Loucy (cell line): ENCODE measurements at regions not wholly inside any gene's neighbourhood (a gene's known extent, or its start where the extent isn't known, plus 50 kb on each side); places are given as distances from the start of the nearest gene placed in this dataset.
"Not testable (repeated sequence)": the region's sequence is repeated elsewhere in the genome, so short reads cannot be mapped to it uniquely, and the experiment has no call there.

ENCODE experiments used
- H2AFZ ChIP-seq: fragments of 200-600 bp; sonication (generic); 2 replicates; pipeline ENCODE4 v1.6.0; 2016; ENCODE audit warnings: antibody characterized with exemption, mild to moderate bottlenecking, low read length, moderate library complexity
- H3F3A ChIP-seq: fragments of 200-600 bp; 2 replicates; pipeline ENCODE4 v1.6.0; 2016; ENCODE audit warnings: antibody characterized with exemption, low read depth, mild to moderate bottlenecking
- H3K27me3 ChIP-seq: fragments of 200-600 bp; sonication (generic); 2 replicates; pipeline ENCODE4 v1.6.1; 2014; ENCODE audit warnings: low read length, mild to moderate bottlenecking; ENCODE audit not compliant: insufficient read depth, poor library complexity, severe bottlenecking
- H3K36me3 ChIP-seq: fragments of 200-600 bp; sonication (generic); 2 replicates; pipeline ENCODE4 v1.6.1; 2016; ENCODE audit warnings: low read length; ENCODE audit not compliant: insufficient read depth
- H3K4me1 ChIP-seq: fragments of 200-600 bp; sonication (generic); 2 replicates; pipeline ENCODE4 v1.5.1; 2014; ENCODE audit warnings: low read length, mild to moderate bottlenecking; ENCODE audit not compliant: insufficient read depth, poor library complexity, severe bottlenecking
- H3K4me2 ChIP-seq: fragments of 200-600 bp; sonication (generic); 2 replicates; pipeline ENCODE4 v1.6.0; 2014; ENCODE audit warnings: antibody characterized with exemption, low read length, low read depth, mild to moderate bottlenecking; ENCODE audit not compliant: poor library complexity, severe bottlenecking
- H3K4me3 ChIP-seq: fragments of 200-600 bp; sonication (generic); 2 replicates; pipeline ENCODE4 v1.5.1; 2014; ENCODE audit warnings: low read length, mild to moderate bottlenecking, mixed read lengths; ENCODE audit not compliant: poor library complexity, severe bottlenecking
- H3K79me2 ChIP-seq: fragments of 200-600 bp; sonication (generic); 2 replicates; pipeline ENCODE4 v1.6.1; 2014; ENCODE audit warnings: low read length; ENCODE audit not compliant: insufficient read depth
- H3K9ac ChIP-seq: fragments of 200-600 bp; sonication (generic); 2 replicates; pipeline ENCODE4 v1.6.0; 2014; ENCODE audit warnings: mild to moderate bottlenecking, low read depth, low read length, moderate library complexity; ENCODE audit not compliant: poor library complexity, severe bottlenecking
- H3K9me2 ChIP-seq: fragments of 200-600 bp; sonication (generic); replicated peaks from 2 replicates; pipeline ENCODE4 v1.6.1; 2016; ENCODE audit warnings: low read depth, low read length, mixed read lengths
- H3K9me3 ChIP-seq: fragments of 200-600 bp; sonication (generic); 2 replicates; pipeline ENCODE4 v1.6.1; 2014; ENCODE audit warnings: mild to moderate bottlenecking, antibody characterized with exemption, low read length, low read depth; ENCODE audit not compliant: insufficient read depth
- H4K20me1 ChIP-seq: fragments of 200-600 bp; sonication (generic); 2 replicates; pipeline ENCODE4 v1.6.0; 2014; ENCODE audit warnings: antibody characterized with exemption, low read length, mild to moderate bottlenecking; ENCODE audit not compliant: insufficient read depth, poor library complexity, severe bottlenecking
- EZH2phosphoT487 ChIP-seq: fragments of 200-600 bp; IDR thresholded peaks from 2 replicates; pipeline ENCODE4 v1.6.1; 2018; ENCODE audit warnings: antibody characterized with exemption, mild to moderate bottlenecking, moderate library complexity, borderline replicate concordance
- TF ChIP-seq, protein P1 (sequence below): fragments of 200-600 bp; sonication (generic); conservative IDR thresholded peaks from 2 replicates; pipeline ENCODE4 v1.5.1; 2014; ENCODE audit warnings: mild to moderate bottlenecking, antibody characterized with exemption, low read length

GRCh38 chr13:100951016-100951415, 276.4 kb upstream of the TMTC4 start:
- Histone ChIP-seq H2AFZ (no peak overlapping the region), H3K4me3 (no peak overlapping the region), H3K79me2 (no peaks in the 10 kb centered on the region), H3K4me2 (no peak overlapping the region), H3F3A (no peaks in the 10 kb centered on the region), H3K36me3 (no peaks in the 10 kb centered on the region), H4K20me1 (no peaks in the 10 kb centered on the region), H3K9me3 (no peaks in the 10 kb centered on the region; the same call in 1 of the 2 replicates), H3K9me2 (no peaks in the 10 kb centered on the region), H3K9ac (no peak overlapping the region), H3K4me1 (no peaks in the 10 kb centered on the region), H3K27me3 (no peaks in the 10 kb centered on the region)
- TF ChIP-seq EZH2phosphoT487: no peak
- TF ChIP-seq, protein P1, sequence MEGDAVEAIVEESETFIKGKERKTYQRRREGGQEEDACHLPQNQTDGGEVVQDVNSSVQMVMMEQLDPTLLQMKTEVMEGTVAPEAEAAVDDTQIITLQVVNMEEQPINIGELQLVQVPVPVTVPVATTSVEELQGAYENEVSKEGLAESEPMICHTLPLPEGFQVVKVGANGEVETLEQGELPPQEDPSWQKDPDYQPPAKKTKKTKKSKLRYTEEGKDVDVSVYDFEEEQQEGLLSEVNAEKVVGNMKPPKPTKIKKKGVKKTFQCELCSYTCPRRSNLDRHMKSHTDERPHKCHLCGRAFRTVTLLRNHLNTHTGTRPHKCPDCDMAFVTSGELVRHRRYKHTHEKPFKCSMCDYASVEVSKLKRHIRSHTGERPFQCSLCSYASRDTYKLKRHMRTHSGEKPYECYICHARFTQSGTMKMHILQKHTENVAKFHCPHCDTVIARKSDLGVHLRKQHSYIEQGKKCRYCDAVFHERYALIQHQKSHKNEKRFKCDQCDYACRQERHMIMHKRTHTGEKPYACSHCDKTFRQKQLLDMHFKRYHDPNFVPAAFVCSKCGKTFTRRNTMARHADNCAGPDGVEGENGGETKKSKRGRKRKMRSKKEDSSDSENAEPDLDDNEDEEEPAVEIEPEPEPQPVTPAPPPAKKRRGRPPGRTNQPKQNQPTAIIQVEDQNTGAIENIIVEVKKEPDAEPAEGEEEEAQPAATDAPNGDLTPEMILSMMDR: no peak

DNA sequence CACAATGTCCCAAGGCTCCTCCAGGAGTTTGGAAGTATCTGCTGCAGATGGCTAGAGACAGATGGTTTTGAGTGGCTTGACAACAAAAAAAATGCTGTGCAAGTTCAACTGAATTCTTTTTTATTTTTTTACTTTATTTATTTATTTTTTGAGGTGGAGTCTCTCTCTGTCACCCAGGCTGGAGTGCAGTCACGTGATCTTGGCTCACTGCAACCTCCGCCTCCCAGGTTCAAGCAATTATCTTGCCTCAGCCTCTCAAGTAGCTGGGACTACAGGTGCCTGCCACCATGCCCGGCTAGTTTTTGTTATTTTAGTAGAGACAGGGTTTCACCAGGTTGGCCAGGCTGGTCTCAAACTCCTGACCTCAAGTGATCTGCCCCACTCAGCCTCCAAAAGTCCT, 274.3 kb upstream of the TMTC4 start:
- not testable (repeated sequence) for H3K9ac ChIP-seq

DNA sequence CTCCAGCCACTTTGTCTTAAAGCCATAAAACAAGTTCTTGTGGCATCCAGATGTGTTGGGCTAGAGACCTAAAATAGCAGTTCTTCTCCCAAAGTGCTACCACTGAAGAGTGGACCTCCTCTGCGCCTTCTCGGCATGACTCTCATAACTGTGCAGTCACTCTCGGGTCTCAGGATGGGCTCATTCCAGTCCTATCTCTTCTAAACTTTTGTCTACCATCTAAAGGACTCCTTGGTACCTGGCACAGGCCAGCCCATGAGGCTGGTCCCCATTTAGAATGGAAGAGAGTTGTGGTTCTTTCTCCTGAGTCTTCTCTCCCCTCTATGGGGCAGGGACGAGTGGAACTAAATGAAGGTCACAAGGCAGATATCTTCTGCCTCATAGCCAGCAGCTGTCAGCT, 272.0 kb upstream of the TMTC4 start:
- Histone ChIP-seq H3K4me1 (no peaks in the 10 kb centered on the region), H3K4me3 (no peak overlapping the region), H3K4me2 (no peak overlapping the region), H3K79me2 (no peaks in the 10 kb centered on the region), H3K27me3 (no peaks in the 10 kb centered on the region), H3K9me2 (no peaks in the 10 kb centered on the region), H3F3A (no peaks in the 10 kb centered on the region), H3K9me3 (no peaks in the 10 kb centered on the region), H3K36me3 (no peaks in the 10 kb centered on the region), H3K9ac (no peak overlapping the region), H4K20me1 (no peaks in the 10 kb centered on the region), H2AFZ (no peak overlapping the region)
- no peak for TF ChIP-seq EZH2phosphoT487
- TF ChIP-seq, protein P1: no peak

More for the DNA sequence above, 274.3 kb upstream of the TMTC4 start:
- not testable (repeated sequence) for H3K4me1 ChIP-seq, H3F3A ChIP-seq, H2AFZ ChIP-seq, H3K27me3 ChIP-seq, H3K9me3 ChIP-seq, H3K4me3 ChIP-seq, H3K9me2 ChIP-seq, H3K79me2 ChIP-seq, H3K36me3 ChIP-seq, H3K4me2 ChIP-seq, H4K20me1 ChIP-seq

GRCh38 chr13:100944791-100945345, 270.3 kb upstream of the TMTC4 start:
- H3F3A ChIP-seq: no peaks in the 10 kb centered on the region
- no peaks in the 10 kb centered on the region for H3K79me2 ChIP-seq
- no peaks in the 10 kb centered on the region for H3K4me1 ChIP-seq
- H4K20me1 ChIP-seq: no peaks in the 10 kb centered on the region
- TF ChIP-seq, protein P1: no peak
- TF ChIP-seq EZH2phosphoT487: no peak
- H3K9me3 ChIP-seq: no peaks in the 10 kb centered on the region
- no peak overlapping the region for H3K9ac ChIP-seq
- no peaks in the 10 kb centered on the region for H3K36me3 ChIP-seq
- H3K27me3 ChIP-seq: no peaks in the 10 kb centered on the region
- no peaks in the 10 kb centered on the region for H3K9me2 ChIP-seq
- no peak overlapping the region for H3K4me2 ChIP-seq
- no peak overlapping the region for H2AFZ ChIP-seq
- H3K4me3 ChIP-seq: no peak overlapping the region
